HepG2 (cell line): ENCODE measurements at regions not wholly inside any gene's neighbourhood (a gene's known extent, or its start where the extent isn't known, plus 50 kb on each side); places are given as distances from the start of the nearest gene placed in this dataset.

Experiments
- ATAC-seq: fragments of 200-7000 bp; cut with Tn5 transposase; 3 replicates; pipeline ENCODE4 v1.9.1; 2020; ENCODE audit warnings: mild to moderate bottlenecking, moderate library complexity
- BruUV-seq: library from RNA; stranded (reverse); fragments of 400-500 nt; replicated peaks from 2 replicates; lab custom pipeline; 2021; lab: Mats Ljungman, UMichigan
- CTCF ChIA-PET: fragments of 300-600 bp; formaldehyde crosslinking; extraction: SDS; loops from one replicate; lab custom pipeline; 2021; ENCODE audit warnings: low total read pairs, inconsistent platforms, low intra/inter-chr PET ratio; lab: Yijun Ruan, JAX
- POLR2A ChIA-PET: fragments of 350-600 bp; sonication (Branson Sonifier 250); formaldehyde crosslinking; loops from one replicate; lab custom pipeline; 2020; ENCODE audit warnings: antibody characterized with exemption, inconsistent platforms; lab: Yijun Ruan, JAX
- DNase-seq: peaks from one replicate; pipeline ENCODE4 v3.0.0-alpha.2; 2015; ENCODE audit warnings: low spot score
- FAIRE-seq: peaks from 3 replicates; lab custom pipeline; 2011; peaks lifted over from hg19 to GRCh38; lab: Jason Lieb, UNC
- H2AFZ ChIP-seq: one replicate; pipeline ENCODE4 v1.6.1; 2011; ENCODE audit warnings: low read length, inconsistent platforms
- H3K27ac ChIP-seq: fragments of 300-600 bp; 3 replicates; pipeline ENCODE4 v1.8.0; 2011; ENCODE audit warnings: mixed run types, mild to moderate bottlenecking, mixed read lengths, low read length, inconsistent platforms; ENCODE audit not compliant: insufficient read depth; ENCODE audit errors: extremely low read length
- H3K27me3 ChIP-seq, 2 experiments: fragments of 200-600 bp in 1 of 2; 2 replicates in 1 of 2; 3 replicates in 1 of 2; pipeline versions ENCODE4 v1.6.0 to v1.8.0; 2011; ENCODE audit warnings: low read length in 2 of 2, mild to moderate bottlenecking in 2 of 2, moderate library complexity in 2 of 2, inconsistent platforms in 1 of 2; ENCODE audit not compliant: insufficient read depth in 2 of 2, control insufficient read depth in 1 of 2
- H3K36me3 ChIP-seq, 2 experiments: fragments of 200-600 bp in 1 of 2; replicated peaks in 1 of 2; 2 replicates in 1 of 2; 3 replicates in 1 of 2; pipeline versions ENCODE4 v1.5.1 to v1.8.0; 2011; ENCODE audit warnings: low read length in 2 of 2, inconsistent platforms in 1 of 2; ENCODE audit not compliant: insufficient read depth in 2 of 2, control insufficient read depth in 1 of 2
- H3K4me1 ChIP-seq: 2 replicates; pipeline ENCODE4 v1.5.1; 2012; ENCODE audit warnings: low read length, inconsistent platforms; ENCODE audit not compliant: insufficient read depth
- H3K4me2 ChIP-seq: 2 replicates; pipeline ENCODE4 v1.6.0; 2011; ENCODE audit warnings: low read depth, low read length, inconsistent platforms
- H3K4me3 ChIP-seq, 3 experiments: fragments of 200-600 bp in 1 of 3; sonication (generic), shearing (Covaris generic) in 1 of 3; replicated peaks in 1 of 3; 2 replicates each; pipeline ENCODE4 v1.5.1; 2011 to 2016; ENCODE audit warnings: low read length in 3 of 3, inconsistent platforms in 2 of 3, low read depth in 2 of 3, mild to moderate bottlenecking in 2 of 3, control low read depth in 1 of 3, mixed read lengths in 1 of 3; ENCODE audit not compliant: insufficient read depth in 1 of 3
- H3K79me2 ChIP-seq: one replicate; pipeline ENCODE4 v1.6.1; 2011; ENCODE audit warnings: low read length, inconsistent platforms; ENCODE audit not compliant: insufficient read depth
- H3K9ac ChIP-seq: 2 replicates; pipeline ENCODE4 v1.6.0; 2011; ENCODE audit warnings: mild to moderate bottlenecking, low read depth, low read length, inconsistent platforms; ENCODE audit not compliant: insufficient read depth
- H3K9me3 ChIP-seq: 2 replicates; pipeline ENCODE4 v1.5.1; 2012; ENCODE audit warnings: mild to moderate bottlenecking, low read length
- H4K20me1 ChIP-seq: 2 replicates; pipeline ENCODE4 v1.6.0; 2011; ENCODE audit warnings: inconsistent platforms, mild to moderate bottlenecking, low read length, moderate library complexity; ENCODE audit not compliant: insufficient read depth
- ATF1 ChIP-seq: IDR thresholded peaks from 2 replicates; pipeline ENCODE4 v1.6.1; 2016; ENCODE audit warnings: mild to moderate bottlenecking, control low read depth
- FOXO1 ChIP-seq: sonication (generic); formaldehyde crosslinking; IDR thresholded peaks from 2 replicates; pipeline ENCODE4 v1.4.0; 2020; ENCODE audit warnings: missing genetic modification reagents
- HOXA7 ChIP-seq: sonication (generic); formaldehyde crosslinking; IDR thresholded peaks from 2 replicates; pipeline ENCODE4 v1.8.1; 2022; ENCODE audit warnings: mild to moderate bottlenecking, missing genetic modification reagents, moderate library complexity
- KLF12 ChIP-seq: sonication (generic); formaldehyde crosslinking; IDR thresholded peaks from 2 replicates; pipeline ENCODE4 v1.4.0; 2020; ENCODE audit warnings: missing genetic modification reagents, borderline replicate concordance
- XBP1 ChIP-seq: sonication (generic); formaldehyde crosslinking; IDR thresholded peaks from 2 replicates; pipeline ENCODE4 v1.5.0; 2020; ENCODE audit warnings: missing genetic modification reagents
- ZKSCAN1 ChIP-seq: fragments of 150-350 bp; IDR thresholded peaks from 2 replicates; pipeline ENCODE4 v1.6.1; 2014; ENCODE audit warnings: low read length
- ZNF343 ChIP-seq: sonication (generic); formaldehyde crosslinking; IDR thresholded peaks from 2 replicates; pipeline ENCODE4 v1.4.0; 2020; ENCODE audit warnings: mild to moderate bottlenecking, missing genetic modification reagents
- ZNF44 ChIP-seq: sonication (generic); formaldehyde crosslinking; IDR thresholded peaks from 2 replicates; pipeline ENCODE4 v1.5.1; 2020; ENCODE audit warnings: mild to moderate bottlenecking, missing genetic modification reagents
- ZNF598 ChIP-seq: sonication (generic); formaldehyde crosslinking; IDR thresholded peaks from 2 replicates; pipeline ENCODE4 v1.5.1; 2020; ENCODE audit warnings: mild to moderate bottlenecking, missing genetic modification reagents, borderline replicate concordance
- ZNF724P ChIP-seq: sonication (generic); formaldehyde crosslinking; IDR thresholded peaks from 2 replicates; pipeline ENCODE4 v1.8.0; 2022; ENCODE audit warnings: missing genetic modification reagents, borderline replicate concordance
- ZSCAN20 ChIP-seq: sonication (generic); formaldehyde crosslinking; IDR thresholded peaks from 2 replicates; pipeline ENCODE4 v1.4.0; 2020; ENCODE audit warnings: missing genetic modification reagents, mild to moderate bottlenecking, borderline replicate concordance
- ZSCAN30 ChIP-seq: sonication (generic); formaldehyde crosslinking; IDR thresholded peaks from 2 replicates; pipeline ENCODE4 v1.5.0; 2020; ENCODE audit warnings: mild to moderate bottlenecking, missing genetic modification reagents
- WGBS: methylation state at CpG from one replicate; pipeline ENCODE4 v1.1.6; 2017; ENCODE audit warnings: low lambda C conversion rate; 5-methylcytosine and 5-hydroxymethylcytosine counted together
- in situ Hi-C: cut with HindIII; loops from 2 replicates; pipeline ENCODE4 v1.10.0; 2017; ENCODE audit warnings: low pct_unique_long_range_greater_than_20kb; ENCODE audit not compliant: extremely low pct_ligation_motif_present
- intact Hi-C: fragments of 100-400 bp; cut with micrococcal nuclease; formaldehyde crosslinking; loops from one replicate; pipeline ENCODE4 v1.10.0; 2022; ENCODE audit not compliant: unreplicated experiment
- TF ChIP-seq, protein P1 (sequence below): IDR thresholded peaks from 2 replicates; pipeline ENCODE4 v1.6.1; 2016; ENCODE audit warnings: control low read depth
- TF ChIP-seq, protein P2 (sequence below): sonication (generic); formaldehyde crosslinking; IDR thresholded peaks from 2 replicates; pipeline ENCODE4 v1.8.1; 2023; ENCODE audit warnings: mild to moderate bottlenecking, missing genetic modification reagents, borderline replicate concordance
- TF ChIP-seq, protein P3 (sequence below): sonication (generic); formaldehyde crosslinking; IDR thresholded peaks from 2 replicates; pipeline ENCODE4 v1.8.0; 2022; ENCODE audit warnings: missing genetic modification reagents, mild to moderate bottlenecking, moderate library complexity, borderline replicate concordance
- TF ChIP-seq, protein P4 (sequence below): sonication (generic); formaldehyde crosslinking; IDR thresholded peaks from 2 replicates; pipeline ENCODE4 v1.4.0; 2020; ENCODE audit warnings: missing genetic modification reagents, borderline replicate concordance

DNA sequence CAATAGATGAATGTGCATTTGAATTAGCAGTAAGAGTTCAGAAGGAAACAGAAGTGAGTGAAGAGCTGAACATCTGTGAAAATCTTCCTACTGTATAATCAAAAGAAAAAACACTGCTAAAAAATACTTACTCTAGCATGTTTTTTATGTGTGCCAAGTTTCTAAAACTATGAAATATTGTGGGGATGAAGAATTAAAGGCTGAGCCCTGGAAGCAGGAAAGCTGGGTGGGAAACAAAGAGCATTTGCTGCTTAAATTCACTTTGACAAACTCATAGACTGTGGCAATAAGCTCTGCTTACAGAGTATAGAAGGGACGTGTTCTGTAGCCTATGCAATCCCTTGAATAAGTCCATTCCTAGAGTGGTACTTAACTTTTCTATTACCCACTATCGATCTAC is 261.7 kb downstream of the ANKRD50 start:
- no peaks in the 10 kb centered on the region for H3K36me3 ChIP-seq
- intact Hi-C loops (no loop called here), in situ Hi-C loops (no loop called here)
- H3K79me2 ChIP-seq: no peaks in the 10 kb centered on the region
- H4K20me1 ChIP-seq: no peaks in the 10 kb centered on the region
- no peaks in the 10 kb centered on the region for H3K4me1 ChIP-seq
- BruUV-seq: no TSS peak
- H2AFZ ChIP-seq: no peak overlapping the region
- H3K27ac ChIP-seq: no peak overlapping the region
- CTCF ChIA-PET: no interaction called here
- POLR2A ChIA-PET: no interaction called here
- ATAC-seq (no peak), FAIRE-seq (no peak), DNase-seq (no peak)
- H3K9me3 ChIP-seq: peaks cover 8% of the 10 kb centered on the region; the same call in 1 of the 2 replicates
- no peak overlapping the region for H3K4me3 ChIP-seq
- no peak overlapping the region for H3K4me2 ChIP-seq
- 2% methylated on average over 2 of the region's 2 CpGs for WGBS
- no peaks in the 10 kb centered on the region for H3K27me3 ChIP-seq
- no peak overlapping the region for H3K9ac ChIP-seq
- TF ChIP-seq XBP1 (CRISPR knock-in tag) (no peak), ZSCAN20 (no peak), ATF1 (CRISPR knock-in tag) (no peak), ZNF44 (CRISPR knock-in tag) (no peak)
- TF ChIP-seq, protein P1, sequence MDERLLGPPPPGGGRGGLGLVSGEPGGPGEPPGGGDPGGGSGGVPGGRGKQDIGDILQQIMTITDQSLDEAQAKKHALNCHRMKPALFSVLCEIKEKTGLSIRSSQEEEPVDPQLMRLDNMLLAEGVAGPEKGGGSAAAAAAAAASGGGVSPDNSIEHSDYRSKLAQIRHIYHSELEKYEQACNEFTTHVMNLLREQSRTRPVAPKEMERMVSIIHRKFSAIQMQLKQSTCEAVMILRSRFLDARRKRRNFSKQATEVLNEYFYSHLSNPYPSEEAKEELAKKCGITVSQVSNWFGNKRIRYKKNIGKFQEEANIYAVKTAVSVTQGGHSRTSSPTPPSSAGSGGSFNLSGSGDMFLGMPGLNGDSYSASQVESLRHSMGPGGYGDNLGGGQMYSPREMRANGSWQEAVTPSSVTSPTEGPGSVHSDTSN (CRISPR knock-in tag): no peak
- TF ChIP-seq, protein P2, sequence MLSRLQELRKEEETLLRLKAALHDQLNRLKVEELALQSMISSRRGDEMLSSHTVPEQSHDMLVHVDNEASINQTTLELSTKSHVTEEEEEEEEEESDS (CRISPR knock-in tag): no peak

DNA sequence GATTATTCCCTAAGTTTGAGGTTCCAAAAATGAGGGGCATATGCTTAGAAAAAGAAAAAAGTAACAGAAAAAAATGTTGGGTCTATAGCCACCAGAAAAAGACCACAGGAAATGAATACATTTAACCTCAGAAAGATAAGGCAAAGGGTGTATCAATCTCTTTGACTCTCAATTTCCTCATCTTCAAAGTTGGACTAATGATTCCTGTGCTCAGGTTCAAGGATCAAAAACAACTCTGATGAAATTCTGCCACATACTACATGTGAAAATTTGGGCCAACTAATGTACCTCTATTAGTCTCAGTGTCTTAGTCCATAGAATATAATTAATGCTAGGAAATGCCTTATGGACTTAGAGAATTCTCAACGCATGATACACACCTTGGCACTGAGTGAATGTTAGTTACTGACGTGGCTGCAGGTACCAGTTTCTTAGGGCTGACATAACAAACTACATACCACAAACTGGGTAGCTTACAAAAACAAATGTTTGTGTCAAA is 257.7 kb downstream of the ANKRD50 start:
- Histone ChIP-seq H3K36me3 (no peaks in the 10 kb centered on the region), H3K27me3 (no peaks in the 10 kb centered on the region), H4K20me1 (no peaks in the 10 kb centered on the region), H3K27ac (no peak overlapping the region), H2AFZ (no peak overlapping the region), H3K4me2 (no peak overlapping the region), H3K9ac (no peak overlapping the region), H3K4me1 (no peaks in the 10 kb centered on the region), H3K9me3 (no peaks in the 10 kb centered on the region), H3K4me3 (no peak overlapping the region), H3K79me2 (no peaks in the 10 kb centered on the region)
- FAIRE-seq: no peak
- intact Hi-C loops (no loop called here), in situ Hi-C loops (no loop called here)
- no peak for ATAC-seq
- no peak for DNase-seq
- 55% methylated on average over 2 of the region's 2 CpGs for WGBS
- no TSS peak for BruUV-seq
- ChIA-PET POLR2A (no interaction called here), CTCF (no interaction called here)
- TF ChIP-seq, protein P3, sequence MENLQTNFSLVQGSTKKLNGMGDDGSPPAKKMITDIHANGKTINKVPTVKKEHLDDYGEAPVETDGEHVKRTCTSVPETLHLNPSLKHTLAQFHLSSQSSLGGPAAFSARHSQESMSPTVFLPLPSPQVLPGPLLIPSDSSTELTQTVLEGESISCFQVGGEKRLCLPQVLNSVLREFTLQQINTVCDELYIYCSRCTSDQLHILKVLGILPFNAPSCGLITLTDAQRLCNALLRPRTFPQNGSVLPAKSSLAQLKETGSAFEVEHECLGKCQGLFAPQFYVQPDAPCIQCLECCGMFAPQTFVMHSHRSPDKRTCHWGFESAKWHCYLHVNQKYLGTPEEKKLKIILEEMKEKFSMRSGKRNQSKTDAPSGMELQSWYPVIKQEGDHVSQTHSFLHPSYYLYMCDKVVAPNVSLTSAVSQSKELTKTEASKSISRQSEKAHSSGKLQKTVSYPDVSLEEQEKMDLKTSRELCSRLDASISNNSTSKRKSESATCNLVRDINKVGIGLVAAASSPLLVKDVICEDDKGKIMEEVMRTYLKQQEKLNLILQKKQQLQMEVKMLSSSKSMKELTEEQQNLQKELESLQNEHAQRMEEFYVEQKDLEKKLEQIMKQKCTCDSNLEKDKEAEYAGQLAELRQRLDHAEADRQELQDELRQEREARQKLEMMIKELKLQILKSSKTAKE: no peak
- TF ChIP-seq, protein P4, sequence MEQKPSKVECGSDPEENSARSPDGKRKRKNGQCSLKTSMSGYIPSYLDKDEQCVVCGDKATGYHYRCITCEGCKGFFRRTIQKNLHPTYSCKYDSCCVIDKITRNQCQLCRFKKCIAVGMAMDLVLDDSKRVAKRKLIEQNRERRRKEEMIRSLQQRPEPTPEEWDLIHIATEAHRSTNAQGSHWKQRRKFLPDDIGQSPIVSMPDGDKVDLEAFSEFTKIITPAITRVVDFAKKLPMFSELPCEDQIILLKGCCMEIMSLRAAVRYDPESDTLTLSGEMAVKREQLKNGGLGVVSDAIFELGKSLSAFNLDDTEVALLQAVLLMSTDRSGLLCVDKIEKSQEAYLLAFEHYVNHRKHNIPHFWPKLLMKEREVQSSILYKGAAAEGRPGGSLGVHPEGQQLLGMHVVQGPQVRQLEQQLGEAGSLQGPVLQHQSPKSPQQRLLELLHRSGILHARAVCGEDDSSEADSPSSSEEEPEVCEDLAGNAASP (CRISPR knock-in tag): no peak
- no peak for TF ChIP-seq HOXA7 (CRISPR knock-in tag)
- no peak for TF ChIP-seq ZNF343
- TF ChIP-seq ZSCAN30 (CRISPR knock-in tag): no peak
- no peak for TF ChIP-seq ZNF724P
- no peak for TF ChIP-seq ZNF598
- TF ChIP-seq KLF12: no peak
- TF ChIP-seq FOXO1: no peak
- no peak for TF ChIP-seq ZKSCAN1
